ENCODE measurements at regions not wholly inside any gene's neighbourhood (a gene's known extent, or its start where the extent isn't known, plus 50 kb on each side); places are given as distances from the start of the nearest gene placed in this dataset. TPM values are rescaled to one million over a fixed set of nuclear protein-coding genes. Genes with fewer than 3 reads are reported as not detected.

GRCh38 chr2:104790901-104791495 lies 62.9 kb upstream of the POU3F3 start:
- Histone ChIP-seq H3K27ac (no peak overlapping the region), H3K9me3 (no peaks in the 10 kb centered on the region), H3K36me3 (no peaks in the 10 kb centered on the region), H3K4me3 (no peak overlapping the region), H3K27me3 (no peaks in the 10 kb centered on the region), H3K4me1 (no peaks in the 10 kb centered on the region)
- no peak for DNase-seq
- intact Hi-C loops (cut with DNase I; ENCODE audit: low total_unique reads) = no loop called here
- TF ChIP-seq, protein P1, sequence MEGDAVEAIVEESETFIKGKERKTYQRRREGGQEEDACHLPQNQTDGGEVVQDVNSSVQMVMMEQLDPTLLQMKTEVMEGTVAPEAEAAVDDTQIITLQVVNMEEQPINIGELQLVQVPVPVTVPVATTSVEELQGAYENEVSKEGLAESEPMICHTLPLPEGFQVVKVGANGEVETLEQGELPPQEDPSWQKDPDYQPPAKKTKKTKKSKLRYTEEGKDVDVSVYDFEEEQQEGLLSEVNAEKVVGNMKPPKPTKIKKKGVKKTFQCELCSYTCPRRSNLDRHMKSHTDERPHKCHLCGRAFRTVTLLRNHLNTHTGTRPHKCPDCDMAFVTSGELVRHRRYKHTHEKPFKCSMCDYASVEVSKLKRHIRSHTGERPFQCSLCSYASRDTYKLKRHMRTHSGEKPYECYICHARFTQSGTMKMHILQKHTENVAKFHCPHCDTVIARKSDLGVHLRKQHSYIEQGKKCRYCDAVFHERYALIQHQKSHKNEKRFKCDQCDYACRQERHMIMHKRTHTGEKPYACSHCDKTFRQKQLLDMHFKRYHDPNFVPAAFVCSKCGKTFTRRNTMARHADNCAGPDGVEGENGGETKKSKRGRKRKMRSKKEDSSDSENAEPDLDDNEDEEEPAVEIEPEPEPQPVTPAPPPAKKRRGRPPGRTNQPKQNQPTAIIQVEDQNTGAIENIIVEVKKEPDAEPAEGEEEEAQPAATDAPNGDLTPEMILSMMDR (IDR thresholded peaks at IDR 0.05) = no peak
- TF ChIP-seq POLR2A (IDR thresholded peaks at IDR 0.05) = no peak

DNA sequence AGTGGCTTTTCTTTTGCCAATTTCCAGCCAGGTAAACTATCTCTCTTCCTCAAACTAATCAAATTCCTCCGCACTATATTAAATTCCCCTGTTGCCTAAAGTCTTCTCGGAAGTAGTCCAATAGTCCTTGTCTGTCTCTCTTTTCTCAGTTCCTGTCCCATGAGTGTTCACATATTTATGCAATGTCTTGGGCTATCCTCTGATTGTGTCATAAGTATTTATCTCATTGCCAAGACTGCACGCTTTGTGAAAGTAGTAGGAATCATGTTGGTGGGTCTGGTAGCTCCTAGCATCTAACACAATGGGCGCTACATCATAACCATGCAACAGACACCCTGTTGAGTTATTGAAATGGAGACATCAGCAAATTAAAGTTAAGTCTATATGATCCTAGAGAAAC lies 59.9 kb upstream of the POU3F3 start:
- intact Hi-C loops (cut with DNase I; ENCODE audit: low total_unique reads) = no loop called here
- TF ChIP-seq POLR2A (IDR thresholded peaks at IDR 0.05) = no peak
- TF ChIP-seq, protein P1 (IDR thresholded peaks at IDR 0.05) = no peak
- no peak for DNase-seq

GRCh38 chr2:104794441-104794840 lies 59.5 kb upstream of the POU3F3 start:
- H3K9me3 ChIP-seq = no peaks in the 10 kb centered on the region
- no peaks in the 10 kb centered on the region for H3K4me1 ChIP-seq
- H3K27me3 ChIP-seq = no peaks in the 10 kb centered on the region
- no peak for DNase-seq
- intact Hi-C loops (cut with DNase I; ENCODE audit: low total_unique reads) = no loop called here
- H3K27ac ChIP-seq = no peak overlapping the region
- no peaks in the 10 kb centered on the region for H3K36me3 ChIP-seq
- TF ChIP-seq POLR2A (IDR thresholded peaks at IDR 0.05) = no peak
- TF ChIP-seq, protein P1 (IDR thresholded peaks at IDR 0.05) = no peak
- H3K4me3 ChIP-seq = no peak overlapping the region

More for the DNA sequence above, 59.9 kb upstream of the POU3F3 start:
- no peak overlapping the region for H3K27ac ChIP-seq
- no peaks in the 10 kb centered on the region for H3K27me3 ChIP-seq
- no peaks in the 10 kb centered on the region for H3K36me3 ChIP-seq
- H3K9me3 ChIP-seq = no peaks in the 10 kb centered on the region
- H3K4me3 ChIP-seq = no peak overlapping the region
- no peaks in the 10 kb centered on the region for H3K4me1 ChIP-seq

Small RNA genes lying in the stretch of these regions (small RNA-seq; reads per million reads assigned to genes)
- gene RF00139 (not detected), gene RF02091 (not detected)

All from uterus (tissue), 3 donors.